ENCODE measurements at regions not wholly inside any gene's neighbourhood (a gene's known extent, or its start where the extent isn't known, plus 50 kb on each side); places are given as distances from the start of the nearest gene placed in this dataset.

DNA sequence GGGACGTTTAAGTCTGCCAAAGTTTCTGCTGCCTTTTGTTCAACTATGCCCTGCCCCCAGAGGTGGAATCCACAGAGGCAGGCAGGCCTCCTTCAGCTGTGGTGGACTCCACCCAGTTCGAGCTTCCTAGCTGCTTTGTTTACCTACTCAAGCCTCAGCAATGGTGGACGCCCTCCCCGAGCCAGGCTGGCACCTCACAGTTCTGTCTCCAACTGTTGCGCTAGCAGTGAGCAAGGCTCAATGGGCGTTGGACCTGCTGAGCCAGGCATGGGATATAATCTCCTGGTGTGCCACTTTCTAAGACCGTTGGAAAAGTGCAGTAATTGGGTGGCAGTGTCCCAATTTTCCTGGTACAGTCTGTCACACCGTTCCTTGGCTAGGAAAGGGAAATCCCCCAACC is 444.7 kb downstream of the FLRT2 start:
- Histone ChIP-seq H3K36me3 (ENCODE audit: control insufficient read depth in 2 of 2, extremely low read depth in 1 of 2, insufficient read depth in 2 of 2, low read length in 2 of 2) (no peaks in the 10 kb centered on the region), H3K4me2 (ENCODE audit: insufficient read depth, low read length) (no peak overlapping the region), H4K20me1 (replicated peaks; ENCODE audit: control insufficient read depth, extremely low read depth, insufficient read depth, low read length) (no peaks in the 10 kb centered on the region), H3K9me3 (replicated peaks; ENCODE audit: control insufficient read depth, insufficient read depth, low read length) (no peaks in the 10 kb centered on the region), H3K9ac (replicated peaks; ENCODE audit: extremely low read depth, insufficient read depth, low read length) (no peak overlapping the region), H3K4me1 (ENCODE audit: control insufficient read depth, extremely low read depth, insufficient read depth, low read length) (no peaks in the 10 kb centered on the region), H3K79me2 (ENCODE audit: control insufficient read depth, insufficient read depth, low read length) (no peaks in the 10 kb centered on the region), H2AFZ (ENCODE audit: low read depth, low read length) (no peak overlapping the region), H3K9me1 (replicated peaks; ENCODE audit: control insufficient read depth, extremely low read depth, insufficient read depth, low read length) (no peaks in the 10 kb centered on the region), H3K27ac (ENCODE audit: insufficient read depth, low read depth, low read length) (no peak overlapping the region), H3K4me3 (replicated peaks in 1 of 3; ENCODE audit: insufficient read depth in 1 of 3, low read depth in 1 of 3, low read length in 3 of 3) (no peak overlapping the region), H3K27me3 (ENCODE audit: control insufficient read depth in 2 of 2, insufficient read depth in 2 of 2, low read length in 2 of 2) (no peaks in the 10 kb centered on the region)
- ChIA-PET CTCF (no interaction called here), POLR2A (no interaction called here)
- no peak for TF ChIP-seq POLR2A (IDR thresholded peaks at IDR 0.05; ENCODE audit: low read depth, low read length)
- no peak for FAIRE-seq
- dilution Hi-C loops (cut with MboI; ENCODE audit: extremely low pct_ligation_motif_present, low sequenced_read_pairs) (no loop called here), intact Hi-C loops (cut with micrococcal nuclease) (no loop called here)
- DNase-seq (ENCODE audit: low read depth, low spot score): no peak
- BruUV-seq (replicated peaks): no TSS peak

- no peak overlapping the region for H3K4me2 ChIP-seq (ENCODE audit: insufficient read depth, low read length)
- H3K79me2 ChIP-seq (ENCODE audit: control insufficient read depth, insufficient read depth, low read length): no peaks in the 10 kb centered on the region
- BruUV-seq (replicated peaks): no TSS peak
- POLR2A ChIA-PET: no interaction called here
- H3K4me3 ChIP-seq (replicated peaks in 1 of 3; ENCODE audit: insufficient read depth in 1 of 3, low read depth in 1 of 3, low read length in 3 of 3): no peak overlapping the region
- no peak overlapping the region for H3K27ac ChIP-seq (ENCODE audit: insufficient read depth, low read depth, low read length)
- H3K9ac ChIP-seq (replicated peaks; ENCODE audit: extremely low read depth, insufficient read depth, low read length): no peak overlapping the region
- no peaks in the 10 kb centered on the region for H3K9me3 ChIP-seq (replicated peaks; ENCODE audit: control insufficient read depth, insufficient read depth, low read length)
- CTCF ChIA-PET: no interaction called here
- DNase-seq (ENCODE audit: low read depth, low spot score) (no peak), FAIRE-seq (no peak)
- H3K36me3 ChIP-seq (ENCODE audit: control insufficient read depth in 2 of 2, extremely low read depth in 1 of 2, insufficient read depth in 2 of 2, low read length in 2 of 2): no peaks in the 10 kb centered on the region
- dilution Hi-C loops (cut with MboI; ENCODE audit: extremely low pct_ligation_motif_present, low sequenced_read_pairs) (no loop called here), intact Hi-C loops (cut with micrococcal nuclease) (no loop called here)
- H2AFZ ChIP-seq (ENCODE audit: low read depth, low read length): no peak overlapping the region
- H3K4me1 ChIP-seq (ENCODE audit: control insufficient read depth, extremely low read depth, insufficient read depth, low read length): no peaks in the 10 kb centered on the region
- H4K20me1 ChIP-seq (replicated peaks; ENCODE audit: control insufficient read depth, extremely low read depth, insufficient read depth, low read length): no peaks in the 10 kb centered on the region
- no peaks in the 10 kb centered on the region for H3K9me1 ChIP-seq (replicated peaks; ENCODE audit: control insufficient read depth, extremely low read depth, insufficient read depth, low read length)
- no peaks in the 10 kb centered on the region for H3K27me3 ChIP-seq (ENCODE audit: control insufficient read depth in 2 of 2, insufficient read depth in 2 of 2, low read length in 2 of 2)
- no peak for TF ChIP-seq CTCF (IDR thresholded peaks at IDR 0.05; ENCODE audit: extremely low read depth in 1 of 2, insufficient read depth in 1 of 2, low read depth in 1 of 2, low read length in 2 of 2)
- no peak for TF ChIP-seq FOS (IDR thresholded peaks at IDR 0.05; ENCODE audit: borderline replicate concordance, insufficient read depth, low read length)
- no peak for TF ChIP-seq GATA2 (IDR thresholded peaks at IDR 0.05; ENCODE audit: insufficient read depth, insufficient read length, low read depth, low read length)
- no peak for TF ChIP-seq JUN (IDR thresholded peaks at IDR 0.05; ENCODE audit: borderline replicate concordance, insufficient read depth, insufficient read length, low read depth)
These were observed 433.5 kb downstream of the FLRT2 start for GRCh38 chr14:85963486-85963885.
